Skin of body (tissue), 1 donor: ENCODE measurements at regions not wholly inside any gene's neighbourhood (a gene's known extent, or its start where the extent isn't known, plus 50 kb on each side); places are given as distances from the start of the nearest gene placed in this dataset.
"Not testable (repeated sequence)": the region's sequence is repeated elsewhere in the genome, so short reads cannot be mapped to it uniquely, and the experiment has no call there.

Experiments used
- DNase-seq: peaks from one replicate; lab custom pipeline; 2025; lab: John Stamatoyannopoulos, UW

DNA sequence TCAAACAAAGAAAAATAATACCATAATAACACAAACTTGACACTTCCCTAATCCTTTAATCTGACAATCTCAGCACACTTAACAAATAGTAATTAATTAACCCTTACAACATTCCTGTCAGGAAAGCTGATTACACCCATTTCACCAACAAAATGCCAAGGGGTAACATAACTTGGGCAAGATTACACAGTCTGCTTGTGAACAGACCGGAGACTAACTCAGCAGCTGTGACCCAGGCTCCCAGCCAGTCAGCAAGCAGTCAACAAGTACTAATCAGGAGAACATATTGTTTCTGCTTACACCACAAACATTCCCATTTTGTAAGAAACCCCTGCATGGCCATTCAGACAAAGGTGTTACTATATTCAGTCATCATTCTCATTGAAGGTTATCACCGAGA, 592.5 kb upstream of the FLRT2 start:
- DNase-seq: no peak

DNA sequence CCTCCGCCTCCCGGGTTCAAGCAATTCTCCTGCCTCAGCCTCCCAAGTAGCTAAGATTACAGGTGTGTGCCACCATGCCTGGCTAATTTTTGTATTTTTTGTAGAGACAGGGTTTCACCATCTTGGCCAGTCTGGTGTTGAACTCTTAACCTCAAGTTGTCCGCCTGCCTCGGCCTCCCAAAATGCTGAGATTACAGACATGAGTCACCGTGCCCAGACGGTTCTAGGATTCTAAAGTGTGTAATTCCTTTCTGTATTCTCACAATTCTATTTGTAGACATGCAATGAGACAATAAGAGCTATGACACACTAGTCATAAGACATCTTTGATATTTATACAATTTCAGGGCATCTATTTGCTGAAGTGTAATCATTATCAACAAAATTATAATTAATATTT, 585.0 kb upstream of the FLRT2 start:
- not testable (repeated sequence) for DNase-seq

DNA sequence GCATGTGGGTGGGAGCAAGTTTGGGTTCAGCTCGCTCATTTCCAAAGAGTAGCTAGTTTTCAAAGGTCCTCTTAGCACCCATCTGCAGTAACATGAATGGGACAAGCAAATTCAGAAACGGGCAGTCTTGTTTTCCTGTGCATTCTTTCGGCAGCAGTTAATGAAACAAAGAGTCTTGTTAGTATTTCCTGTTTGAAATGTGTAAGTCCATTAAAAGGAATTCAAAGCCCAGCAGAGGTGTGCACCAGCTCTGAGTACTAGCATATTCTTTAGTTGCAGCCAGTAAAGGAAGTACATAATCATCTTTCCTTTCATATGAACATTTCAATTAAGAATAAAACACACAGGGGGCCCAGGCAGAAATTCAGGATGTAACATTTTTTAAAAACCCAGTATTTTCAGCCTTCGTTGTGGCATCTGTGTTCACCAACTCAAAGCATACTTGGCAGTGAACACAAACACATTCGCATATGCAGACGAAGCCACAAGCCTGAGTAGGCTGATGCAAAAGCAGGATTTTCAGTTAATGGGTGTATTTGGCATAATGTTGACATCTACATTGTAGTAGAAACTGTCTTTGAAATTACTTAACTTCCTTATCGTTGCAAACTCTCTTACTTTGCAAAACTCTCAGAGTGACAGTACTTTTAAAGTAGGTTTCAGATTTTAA, 570.0 kb upstream of the FLRT2 start:
- peak; percentile 13 for DNase-seq

DNA sequence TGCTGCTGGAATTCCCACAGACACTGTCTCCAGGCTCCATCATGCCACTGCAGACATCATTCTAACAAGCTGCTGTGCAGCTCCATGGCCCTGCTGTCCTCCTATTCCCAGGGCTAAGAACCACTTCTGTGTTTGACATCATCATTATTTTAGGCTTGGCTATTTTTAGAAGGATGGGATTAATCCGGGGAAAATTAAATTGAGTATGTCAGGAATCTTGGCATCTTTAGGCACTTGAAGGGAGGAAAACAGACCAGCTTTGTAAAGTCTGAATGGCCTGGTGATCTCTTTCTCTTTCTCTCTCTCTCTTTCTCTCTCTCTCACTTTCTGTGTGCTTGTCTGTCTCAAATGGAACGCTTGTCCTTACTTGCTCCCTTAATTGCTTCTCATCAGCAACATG, 568.3 kb upstream of the FLRT2 start:
- peak; percentile 66 for DNase-seq

DNA sequence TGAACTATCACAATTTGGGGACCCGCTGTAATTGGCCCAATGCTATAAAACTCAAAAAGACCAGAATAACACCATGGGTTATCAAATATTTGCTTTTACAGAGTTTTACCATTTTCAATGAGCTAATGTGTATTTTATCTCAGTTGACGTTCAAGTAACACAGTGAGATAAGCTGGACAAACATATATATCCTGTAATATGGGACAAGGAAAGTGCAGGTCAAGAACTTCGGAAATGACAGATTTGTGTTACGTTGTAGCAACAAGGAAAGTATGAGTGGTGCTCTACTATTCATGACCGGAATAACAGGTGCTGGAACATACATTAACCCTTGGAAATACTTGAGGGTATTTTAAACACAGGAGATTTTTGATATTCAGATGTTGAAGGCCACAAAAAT, 566.4 kb upstream of the FLRT2 start:
- DNase-seq: peak; percentile 10

DNA sequence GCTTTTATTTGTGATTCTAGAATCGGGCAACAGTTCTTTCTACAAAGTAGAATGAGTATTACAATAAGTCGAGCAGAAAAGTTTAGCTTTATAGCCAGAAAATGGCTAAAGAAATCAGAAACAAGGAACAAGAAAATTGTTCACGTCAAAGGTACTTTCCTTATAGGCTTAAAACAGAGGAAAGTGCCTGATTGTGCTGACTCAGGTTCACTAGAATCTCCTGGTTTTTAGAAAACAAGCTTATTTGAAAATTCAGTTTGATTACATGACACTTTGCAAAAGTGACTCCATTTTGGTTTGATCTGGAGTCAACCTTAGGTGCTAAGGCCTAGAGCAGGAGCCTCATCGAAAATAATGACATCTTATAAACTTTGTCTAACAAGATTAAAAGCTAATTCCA, 564.7 kb upstream of the FLRT2 start:
- DNase-seq: no peak

DNA sequence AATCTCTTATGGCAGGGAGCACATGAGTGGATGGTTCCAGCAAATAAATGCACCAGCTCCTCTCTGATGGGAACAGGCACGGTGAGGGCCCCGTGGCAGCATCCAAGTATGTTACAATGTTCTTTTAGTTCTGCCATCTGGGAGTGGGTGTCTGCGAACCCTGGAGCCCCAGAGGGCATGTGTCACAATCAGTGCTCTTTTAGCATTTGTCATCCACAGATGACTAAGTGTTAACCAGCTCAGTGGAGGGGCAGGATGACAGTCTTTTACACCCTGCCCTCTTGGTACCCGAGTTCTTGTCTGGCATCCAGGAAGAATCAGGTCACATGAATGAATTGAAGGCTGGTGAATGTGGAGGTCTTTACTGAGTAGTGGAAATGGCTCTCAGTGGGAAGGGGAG, 560.4 kb upstream of the FLRT2 start:
- no peak for DNase-seq

DNA sequence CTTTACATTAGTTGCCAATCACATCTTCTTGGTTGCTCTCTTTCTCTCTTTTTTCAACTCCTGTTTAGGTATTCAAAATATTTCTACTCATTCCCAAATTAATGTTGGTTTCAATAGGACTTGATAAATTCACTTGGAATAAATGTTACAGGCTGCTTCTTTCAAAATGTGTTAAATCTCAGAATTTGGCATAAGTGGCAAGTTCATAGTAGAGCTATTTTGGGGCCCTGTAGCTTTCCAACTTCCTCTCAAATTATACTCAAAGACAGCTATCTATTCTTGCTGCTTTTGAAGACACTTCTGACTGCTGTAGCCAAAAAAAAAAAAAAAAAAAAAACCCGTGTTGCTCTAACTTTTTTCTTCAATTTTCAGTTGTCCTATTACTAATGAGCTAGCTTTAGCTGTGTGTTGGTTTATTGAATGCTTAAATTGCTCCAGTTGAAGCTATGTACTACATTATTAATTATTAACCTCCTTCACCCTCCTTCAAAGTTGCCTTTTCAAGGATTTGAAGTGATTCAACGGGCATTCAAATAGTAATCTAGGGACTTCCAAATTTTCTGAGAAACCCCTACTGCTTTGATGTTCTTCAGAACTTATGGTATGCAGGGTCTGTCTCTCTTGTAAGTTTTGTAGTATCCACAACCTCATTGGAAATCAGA, 554.6 kb upstream of the FLRT2 start:
- DNase-seq: peak; percentile 4

DNA sequence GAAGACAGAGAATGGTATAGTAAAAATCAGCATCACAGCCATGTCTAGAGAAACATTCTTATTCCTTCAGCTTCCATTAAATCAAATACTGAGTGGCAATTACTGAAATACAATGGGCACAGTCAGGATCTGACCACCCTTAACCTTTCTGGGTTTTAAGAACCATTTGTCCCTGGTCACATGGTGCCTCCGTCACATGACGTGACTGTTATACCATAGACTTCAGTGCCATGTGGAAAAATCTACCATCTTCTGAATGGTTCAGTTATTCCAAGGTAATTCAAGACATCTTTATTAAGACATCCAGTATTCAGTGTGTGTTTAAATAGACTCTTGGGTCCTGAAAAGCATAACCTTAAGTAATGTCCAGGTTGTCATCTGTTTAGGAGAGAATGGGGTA, 553.1 kb upstream of the FLRT2 start:
- no peak for DNase-seq

DNA sequence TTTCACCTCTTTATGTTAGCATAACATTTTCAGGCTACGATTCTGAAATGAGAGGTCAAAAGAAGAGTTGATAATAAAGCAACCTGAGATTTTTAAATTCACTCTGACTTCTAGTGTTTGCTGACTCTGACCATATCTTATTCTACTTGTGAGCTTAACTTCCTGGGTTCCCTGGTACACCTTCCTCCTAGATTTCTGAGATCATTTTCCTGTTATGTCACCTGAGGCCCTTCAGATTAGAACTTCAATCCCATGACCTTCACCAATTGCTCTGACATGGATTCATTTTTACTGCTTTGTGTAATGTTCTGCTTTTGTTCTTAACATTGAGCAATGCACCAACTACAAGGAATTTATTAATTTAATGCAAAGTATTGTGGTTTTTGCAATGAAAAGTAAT, 542.9 kb upstream of the FLRT2 start:
- no peak for DNase-seq

DNA sequence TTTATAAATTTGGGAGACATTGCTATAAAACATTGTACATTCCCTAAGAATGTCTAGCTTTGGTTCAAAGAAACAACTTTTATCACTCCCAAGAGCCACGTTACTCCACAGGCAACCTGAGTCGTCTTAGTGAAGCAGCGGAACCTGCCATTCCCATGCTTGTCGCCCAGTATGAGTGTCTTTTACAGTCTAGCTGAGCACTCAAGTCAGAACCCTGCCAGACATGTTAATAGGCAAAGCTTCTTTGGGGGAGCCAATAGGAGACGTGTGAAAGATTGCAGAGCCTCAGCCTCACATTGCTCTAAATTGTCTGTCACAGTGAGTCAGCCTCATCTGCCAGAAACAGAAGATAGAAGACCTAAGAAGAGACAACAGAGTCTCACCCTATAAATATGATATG, 541.6 kb upstream of the FLRT2 start:
- DNase-seq: no peak

DNA sequence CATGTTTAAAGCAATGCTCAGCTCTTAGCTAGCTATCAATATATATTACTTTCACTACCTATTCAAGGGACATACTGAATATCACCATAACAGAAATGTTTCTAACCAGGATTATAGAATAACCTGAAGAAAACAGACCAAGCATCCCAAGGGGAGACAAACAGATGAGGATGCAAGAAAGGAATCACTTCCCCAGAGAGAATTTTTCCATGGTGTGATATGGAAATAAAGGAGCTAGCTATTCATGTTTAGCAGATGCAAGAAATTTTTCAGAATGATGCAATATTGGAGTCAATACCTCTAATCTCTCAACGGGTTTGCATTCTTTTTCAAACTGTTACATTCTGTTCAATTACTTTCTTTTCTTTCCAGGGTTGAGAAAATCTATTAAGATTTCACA, 538.9 kb upstream of the FLRT2 start:
- DNase-seq: peak; percentile 36

DNA sequence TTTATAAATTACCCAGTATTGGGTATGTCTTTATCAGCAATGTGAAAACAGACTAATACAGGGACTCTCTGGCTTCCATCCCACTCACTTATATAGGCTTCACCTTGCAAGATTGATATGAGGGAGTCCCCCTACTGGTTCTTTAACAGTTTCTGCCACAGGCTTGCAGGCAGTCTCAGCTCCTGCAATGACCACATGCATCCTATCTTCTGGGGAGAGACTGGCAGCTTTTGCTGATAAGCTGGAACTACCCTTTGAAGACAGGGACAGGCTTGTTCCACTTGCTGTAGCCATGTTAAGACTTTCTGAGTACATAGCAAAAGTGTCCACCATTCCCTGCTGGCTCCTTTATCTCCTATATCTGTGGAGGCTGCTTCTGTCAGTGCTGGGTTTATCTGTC, 531.7 kb upstream of the FLRT2 start:
- DNase-seq: no peak

DNA sequence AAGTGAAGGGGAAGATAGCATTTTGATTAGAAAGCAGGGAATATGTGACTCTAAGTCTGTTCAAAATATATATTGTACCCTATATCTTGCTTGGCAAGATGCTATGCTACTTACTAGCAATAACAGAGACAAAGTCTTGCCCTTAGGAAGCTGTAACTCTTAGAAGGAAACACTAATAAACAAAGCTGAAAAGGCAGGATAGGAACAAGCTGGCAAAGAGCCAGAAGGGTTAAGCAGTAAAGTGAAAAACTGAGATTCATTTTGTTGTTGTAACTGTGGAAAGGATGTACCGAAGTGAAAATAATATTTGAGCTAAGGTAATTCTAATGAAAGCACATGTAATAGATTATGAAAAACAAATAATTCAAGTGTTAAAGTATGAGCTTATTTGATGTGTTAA, 527.1 kb upstream of the FLRT2 start:
- no peak for DNase-seq

DNA sequence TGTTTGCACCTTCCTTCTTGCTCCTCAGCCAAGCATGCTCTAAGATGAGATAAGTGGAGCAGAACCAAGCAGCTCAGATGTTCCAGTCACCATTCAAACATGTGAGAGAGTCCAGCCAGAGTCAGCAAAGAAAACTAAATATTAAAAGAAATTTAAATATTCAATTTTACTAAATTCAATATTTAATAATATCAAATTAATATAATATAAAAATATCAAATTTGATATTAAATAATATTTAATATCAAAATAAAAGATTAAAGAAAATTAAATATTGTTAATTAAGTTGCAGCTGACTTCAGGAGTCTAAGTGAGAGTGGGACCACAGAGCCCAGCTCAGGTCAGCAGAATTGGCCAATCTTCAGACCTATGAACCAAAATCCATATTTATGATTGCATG, 526.1 kb upstream of the FLRT2 start:
- no peak for DNase-seq

DNA sequence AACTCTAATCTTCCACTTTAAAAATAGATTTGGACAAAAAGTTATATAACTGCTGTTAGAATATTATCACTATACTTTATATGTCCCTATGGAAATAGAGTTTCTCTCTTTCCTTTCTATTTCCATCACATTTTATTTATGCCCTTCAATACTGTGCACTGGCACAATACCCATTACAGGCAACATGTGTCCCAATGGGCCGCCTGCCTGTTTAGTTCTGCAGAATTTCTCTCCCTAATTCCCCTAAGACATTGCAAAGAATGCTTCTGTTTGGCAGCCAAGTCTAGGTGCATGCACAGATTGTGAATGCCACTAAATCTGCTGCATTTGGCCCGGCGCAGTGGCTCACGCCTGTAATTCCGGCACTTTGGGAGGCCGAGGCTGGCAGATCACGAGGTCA, 520.4 kb upstream of the FLRT2 start:
- no peak for DNase-seq

DNA sequence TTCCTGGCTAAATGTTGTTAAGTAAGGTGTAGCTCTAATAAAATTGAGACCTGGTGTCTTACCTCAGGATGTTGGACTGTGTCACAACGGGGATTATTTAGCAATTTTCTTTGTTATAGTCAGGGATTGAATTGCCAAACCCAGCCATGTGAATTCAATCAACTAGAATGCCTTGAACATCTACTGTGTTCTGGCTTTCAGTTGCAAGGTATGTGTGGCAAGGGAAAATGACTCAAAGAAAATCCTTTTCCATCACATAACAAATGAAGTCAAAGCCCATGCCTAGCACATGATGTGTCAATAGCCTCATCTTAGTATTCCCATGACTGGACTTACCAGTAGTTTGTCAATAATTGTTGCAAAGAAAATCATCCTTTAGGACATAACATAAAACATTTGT, 519.8 kb upstream of the FLRT2 start:
- no peak for DNase-seq

DNA sequence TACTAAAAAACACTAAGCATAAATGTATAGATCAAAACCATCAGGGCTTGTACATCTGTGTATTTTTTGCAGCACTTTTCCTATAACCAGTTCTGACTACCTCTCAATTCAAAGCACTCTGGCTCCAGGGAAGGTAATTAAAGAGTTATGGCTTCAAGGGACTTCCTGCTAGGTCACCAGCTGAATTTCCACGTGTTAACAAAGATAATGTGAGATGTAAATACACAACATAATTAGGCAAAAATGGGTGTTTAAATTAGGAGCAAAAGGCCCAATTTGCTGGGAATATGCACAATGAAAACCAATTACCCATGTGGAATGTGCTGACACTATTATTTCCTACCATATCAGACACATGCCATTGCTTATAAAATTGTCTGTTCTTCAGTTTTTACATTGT, 513.4 kb upstream of the FLRT2 start:
- DNase-seq: peak; percentile 17

DNA sequence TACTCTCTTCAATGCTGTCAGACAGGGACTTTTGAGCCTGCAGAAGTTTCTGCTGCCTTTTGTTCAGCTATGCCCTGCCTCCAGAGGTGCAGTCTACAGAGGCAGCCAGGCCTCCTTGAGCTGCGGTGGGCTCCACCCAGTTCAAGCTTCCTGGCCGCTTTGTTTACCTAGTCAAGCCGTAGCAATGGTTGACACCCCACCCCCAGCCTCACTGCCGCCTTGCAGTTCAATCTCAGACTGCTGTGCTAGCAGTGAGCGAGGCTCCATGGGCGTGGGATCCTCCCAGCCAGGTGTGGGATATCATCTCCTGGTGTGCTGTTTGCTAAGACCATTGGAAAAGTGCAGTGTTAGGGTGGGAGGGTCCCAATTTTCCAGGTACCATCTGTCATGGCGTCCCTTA, 506.1 kb upstream of the FLRT2 start:
- not testable (repeated sequence) for DNase-seq

DNA sequence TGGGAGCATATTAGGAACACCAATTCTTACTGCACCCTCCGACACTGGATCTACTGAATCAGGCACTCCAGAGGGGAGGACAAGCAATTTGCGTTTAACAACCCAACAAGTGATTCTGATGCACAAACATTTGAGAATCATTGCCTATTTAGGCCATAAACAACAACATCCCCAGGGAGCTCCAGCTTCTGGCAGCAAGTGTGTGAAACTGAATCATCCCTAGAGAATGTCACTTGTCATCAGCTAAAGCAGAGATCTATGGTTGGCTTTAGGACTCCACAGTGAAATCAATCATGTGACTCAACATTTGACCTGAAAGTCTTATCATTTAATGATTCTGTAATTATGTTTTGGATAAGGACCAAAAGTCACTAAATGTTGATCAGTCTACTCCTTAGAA, 505.0 kb upstream of the FLRT2 start:
- peak; percentile 46 for DNase-seq

DNA sequence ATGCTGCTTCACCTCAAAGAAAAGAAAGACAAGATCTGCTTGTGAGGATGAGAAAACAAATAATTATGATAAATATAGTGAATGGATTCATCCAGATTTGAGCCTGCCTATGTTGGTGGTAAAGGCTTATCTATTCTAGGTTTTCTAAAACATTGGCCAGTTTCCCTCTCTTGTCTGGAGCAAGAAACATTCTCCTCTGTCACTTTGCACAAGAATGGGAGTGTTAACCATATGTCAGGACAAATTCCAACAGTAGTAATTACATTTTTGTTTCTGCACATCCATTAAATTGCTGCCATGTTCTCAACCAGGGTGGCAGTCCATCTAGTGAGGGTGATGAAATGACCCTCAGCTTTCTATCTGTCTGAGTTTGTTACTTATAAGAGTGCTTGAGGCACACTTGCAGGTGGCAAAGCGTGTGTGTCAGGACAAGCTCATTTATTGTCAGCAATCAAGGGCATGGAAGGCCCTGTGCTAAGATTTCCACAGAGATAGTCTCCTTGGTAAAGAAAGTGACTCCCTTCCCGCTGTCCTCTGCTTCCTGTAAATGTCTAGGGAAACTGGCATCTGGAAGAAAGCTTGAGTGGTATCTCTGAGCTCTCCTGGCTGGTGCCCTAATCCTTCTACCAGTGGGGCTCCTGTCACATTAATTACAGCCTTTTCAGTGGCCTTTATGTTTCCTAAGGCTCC, 502.1 kb upstream of the FLRT2 start:
- DNase-seq: peak; percentile 1

DNA sequence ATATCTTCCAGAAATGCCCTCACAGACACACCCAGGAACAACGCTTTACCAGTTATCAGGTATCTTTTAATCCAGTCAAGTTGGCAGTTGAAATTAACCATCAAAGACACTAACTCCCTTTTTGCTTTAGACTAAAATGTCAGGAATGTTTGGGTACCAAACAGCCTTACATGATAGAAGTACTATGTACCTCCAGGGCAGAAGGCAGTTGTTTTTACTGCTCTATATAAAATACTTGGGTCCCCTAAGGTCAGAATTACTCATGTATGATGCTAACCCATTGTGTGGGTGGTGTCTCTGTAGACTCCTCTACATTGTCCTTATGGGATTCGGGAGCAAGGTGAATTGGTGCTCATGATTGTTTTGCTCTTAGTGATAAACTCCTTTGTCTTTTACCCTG, 492.5 kb upstream of the FLRT2 start:
- no peak for DNase-seq
